HepG2 (cell line): ENCODE measurements at regions not wholly inside any gene's neighbourhood (a gene's known extent, or its start where the extent isn't known, plus 50 kb on each side); places are given as distances from the start of the nearest gene placed in this dataset.
A peak's percentile ranks its signal among the peaks of the same experiment; 100 is the strongest.

Experiments used
- ATRX ChIP-seq: sonication (generic); formaldehyde crosslinking; IDR thresholded peaks from 2 replicates; pipeline ENCODE4 v1.4.0; 2020; ENCODE audit warnings: missing genetic modification reagents, borderline replicate concordance
- CBX1 ChIP-seq: IDR thresholded peaks from one replicate; pipeline ENCODE4 v1.6.1; 2016; ENCODE audit warnings: antibody characterized with exemption, low read depth
- FOXA1 ChIP-seq, 2 experiments: fragments of 450-650 bp in 1 of 2; sonication (generic) in 1 of 2; formaldehyde crosslinking in 1 of 2; IDR thresholded peaks; 2 replicates each; pipeline versions ENCODE4 v1.4.0 to v1.6.1; 2016 to 2020; ENCODE audit warnings: missing genetic modification reagents in 1 of 2
- KAT7 ChIP-seq: IDR thresholded peaks from 2 replicates; pipeline ENCODE4 v1.6.1; 2018; ENCODE audit warnings: borderline replicate concordance, missing compliant biosample characterization
- KMT2B ChIP-seq: IDR thresholded peaks from 2 replicates; pipeline ENCODE4 v1.6.1; 2016; ENCODE audit warnings: missing genetic modification reagents, missing compliant biosample characterization
- PCBP1 ChIP-seq: fragments of 200-400 bp; formaldehyde crosslinking; IDR thresholded peaks from 2 replicates; pipeline ENCODE4 v1.6.1; 2017; ENCODE audit warnings: mild to moderate bottlenecking, low read depth, low read length, borderline replicate concordance
- PITX1 ChIP-seq: sonication (generic); formaldehyde crosslinking; IDR thresholded peaks from 2 replicates; pipeline ENCODE4 v1.5.1; 2020; ENCODE audit warnings: mild to moderate bottlenecking, missing genetic modification reagents
- RFXANK ChIP-seq: IDR thresholded peaks from 2 replicates; pipeline ENCODE4 v1.6.1; 2016
- TBP ChIP-seq: sonication (generic); formaldehyde crosslinking; IDR thresholded peaks from 2 replicates; pipeline ENCODE4 v1.5.0; 2020; ENCODE audit warnings: missing genetic modification reagents
- ZFP36 ChIP-seq: fragments of 150-350 bp; IDR thresholded peaks from 2 replicates; pipeline ENCODE4 v1.6.1; 2018; ENCODE audit warnings: borderline replicate concordance, low read length, low read depth; ENCODE audit not compliant: partially characterized antibody
- ZFX ChIP-seq: sonication (generic); formaldehyde crosslinking; IDR thresholded peaks from 2 replicates; pipeline ENCODE4 v1.4.0; 2020; ENCODE audit warnings: mild to moderate bottlenecking, low read depth, missing genetic modification reagents, moderate library complexity
- ZIK1 ChIP-seq: sonication (generic); formaldehyde crosslinking; IDR thresholded peaks from 2 replicates; pipeline ENCODE4 v1.5.0; 2020; ENCODE audit warnings: mild to moderate bottlenecking, low read depth, missing genetic modification reagents, borderline replicate concordance
- ZNF251 ChIP-seq: sonication (generic); formaldehyde crosslinking; IDR thresholded peaks from 2 replicates; pipeline ENCODE4 v1.9.0; 2021; ENCODE audit warnings: mild to moderate bottlenecking, missing genetic modification reagents
- ZNF644 ChIP-seq: IDR thresholded peaks from 2 replicates; pipeline ENCODE4 v1.6.1; 2016; ENCODE audit warnings: low read depth
- ZNF678 ChIP-seq: sonication (generic); formaldehyde crosslinking; IDR thresholded peaks from 2 replicates; pipeline ENCODE4 v1.4.0; 2020; ENCODE audit warnings: mild to moderate bottlenecking, missing genetic modification reagents
- ZNF749 ChIP-seq: sonication (generic); formaldehyde crosslinking; IDR thresholded peaks from 2 replicates; pipeline ENCODE4 v1.8.0; 2022; ENCODE audit warnings: mild to moderate bottlenecking, missing genetic modification reagents, moderate library complexity, borderline replicate concordance
- ZNF816 ChIP-seq: sonication (generic); formaldehyde crosslinking; IDR thresholded peaks from 2 replicates; pipeline ENCODE4 v1.8.0; 2022; ENCODE audit warnings: missing genetic modification reagents, mild to moderate bottlenecking, borderline replicate concordance
- ZNF883 ChIP-seq: sonication (generic); formaldehyde crosslinking; IDR thresholded peaks from 2 replicates; pipeline ENCODE4 v1.5.1; 2020; ENCODE audit warnings: mild to moderate bottlenecking, missing genetic modification reagents; ENCODE audit errors: not compliant biosample characterization
- ZSCAN22 ChIP-seq: sonication (generic); formaldehyde crosslinking; IDR thresholded peaks from 2 replicates; pipeline ENCODE4 v1.4.0; 2020; ENCODE audit warnings: mild to moderate bottlenecking, missing genetic modification reagents
- TF ChIP-seq, protein P1 (sequence below): sonication (generic); formaldehyde crosslinking; IDR thresholded peaks from 2 replicates; pipeline ENCODE4 v1.4.0; 2020; ENCODE audit warnings: mild to moderate bottlenecking, missing genetic modification reagents
- TF ChIP-seq, protein P2 (sequence below): sonication (generic); formaldehyde crosslinking; IDR thresholded peaks from one replicate; pipeline ENCODE4 v1.5.1; 2020; ENCODE audit warnings: mild to moderate bottlenecking, missing genetic modification reagents; ENCODE audit errors: not compliant biosample characterization

- TF ChIP-seq KMT2B (CRISPR knock-in tag) = 0 out of 2 replicates have a peak, but pooled peaks have one; percentile 30
- no peak for TF ChIP-seq ATRX (CRISPR knock-in tag)
- TF ChIP-seq PCBP1 = no peak
- TF ChIP-seq, protein P1, sequence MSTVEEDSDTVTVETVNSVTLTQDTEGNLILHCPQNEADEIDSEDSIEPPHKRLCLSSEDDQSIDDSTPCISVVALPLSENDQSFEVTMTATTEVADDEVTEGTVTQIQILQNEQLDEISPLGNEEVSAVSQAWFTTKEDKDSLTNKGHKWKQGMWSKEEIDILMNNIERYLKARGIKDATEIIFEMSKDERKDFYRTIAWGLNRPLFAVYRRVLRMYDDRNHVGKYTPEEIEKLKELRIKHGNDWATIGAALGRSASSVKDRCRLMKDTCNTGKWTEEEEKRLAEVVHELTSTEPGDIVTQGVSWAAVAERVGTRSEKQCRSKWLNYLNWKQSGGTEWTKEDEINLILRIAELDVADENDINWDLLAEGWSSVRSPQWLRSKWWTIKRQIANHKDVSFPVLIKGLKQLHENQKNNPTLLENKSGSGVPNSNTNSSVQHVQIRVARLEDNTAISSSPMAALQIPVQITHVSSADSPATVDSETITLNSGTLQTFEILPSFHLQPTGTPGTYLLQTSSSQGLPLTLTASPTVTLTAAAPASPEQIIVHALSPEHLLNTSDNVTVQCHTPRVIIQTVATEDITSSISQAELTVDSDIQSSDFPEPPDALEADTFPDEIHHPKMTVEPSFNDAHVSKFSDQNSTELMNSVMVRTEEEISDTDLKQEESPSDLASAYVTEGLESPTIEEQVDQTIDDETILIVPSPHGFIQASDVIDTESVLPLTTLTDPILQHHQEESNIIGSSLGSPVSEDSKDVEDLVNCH = no peak
- peak; percentile 66; the same call in 1 of the 2 replicates for TF ChIP-seq ZFX (CRISPR knock-in tag)
- no peak for TF ChIP-seq TBP (CRISPR knock-in tag)
- TF ChIP-seq ZNF749 (CRISPR knock-in tag) = no peak
- TF ChIP-seq RFXANK (CRISPR knock-in tag) = no peak
- no peak for TF ChIP-seq ZSCAN22 (CRISPR knock-in tag)
- no peak for TF ChIP-seq KAT7 (CRISPR knock-in tag)
- no peak for TF ChIP-seq ZNF883
- TF ChIP-seq ZIK1 (CRISPR knock-in tag) = no peak
- peak; percentile 43; the same call in 1 of the 2 replicates for TF ChIP-seq ZNF644 (CRISPR knock-in tag)
- TF ChIP-seq ZNF251 (CRISPR knock-in tag) = no peak
- no peak for TF ChIP-seq ZNF678
- no peak for TF ChIP-seq CBX1
- no peak for TF ChIP-seq FOXA1 (IDR thresholded peaks at IDR 0.05)
- no peak for TF ChIP-seq FOXA1 (CRISPR knock-in tag; IDR thresholded peaks at IDR 0.05)
- no peak for TF ChIP-seq ZNF816 (CRISPR knock-in tag)
- TF ChIP-seq, protein P2, sequence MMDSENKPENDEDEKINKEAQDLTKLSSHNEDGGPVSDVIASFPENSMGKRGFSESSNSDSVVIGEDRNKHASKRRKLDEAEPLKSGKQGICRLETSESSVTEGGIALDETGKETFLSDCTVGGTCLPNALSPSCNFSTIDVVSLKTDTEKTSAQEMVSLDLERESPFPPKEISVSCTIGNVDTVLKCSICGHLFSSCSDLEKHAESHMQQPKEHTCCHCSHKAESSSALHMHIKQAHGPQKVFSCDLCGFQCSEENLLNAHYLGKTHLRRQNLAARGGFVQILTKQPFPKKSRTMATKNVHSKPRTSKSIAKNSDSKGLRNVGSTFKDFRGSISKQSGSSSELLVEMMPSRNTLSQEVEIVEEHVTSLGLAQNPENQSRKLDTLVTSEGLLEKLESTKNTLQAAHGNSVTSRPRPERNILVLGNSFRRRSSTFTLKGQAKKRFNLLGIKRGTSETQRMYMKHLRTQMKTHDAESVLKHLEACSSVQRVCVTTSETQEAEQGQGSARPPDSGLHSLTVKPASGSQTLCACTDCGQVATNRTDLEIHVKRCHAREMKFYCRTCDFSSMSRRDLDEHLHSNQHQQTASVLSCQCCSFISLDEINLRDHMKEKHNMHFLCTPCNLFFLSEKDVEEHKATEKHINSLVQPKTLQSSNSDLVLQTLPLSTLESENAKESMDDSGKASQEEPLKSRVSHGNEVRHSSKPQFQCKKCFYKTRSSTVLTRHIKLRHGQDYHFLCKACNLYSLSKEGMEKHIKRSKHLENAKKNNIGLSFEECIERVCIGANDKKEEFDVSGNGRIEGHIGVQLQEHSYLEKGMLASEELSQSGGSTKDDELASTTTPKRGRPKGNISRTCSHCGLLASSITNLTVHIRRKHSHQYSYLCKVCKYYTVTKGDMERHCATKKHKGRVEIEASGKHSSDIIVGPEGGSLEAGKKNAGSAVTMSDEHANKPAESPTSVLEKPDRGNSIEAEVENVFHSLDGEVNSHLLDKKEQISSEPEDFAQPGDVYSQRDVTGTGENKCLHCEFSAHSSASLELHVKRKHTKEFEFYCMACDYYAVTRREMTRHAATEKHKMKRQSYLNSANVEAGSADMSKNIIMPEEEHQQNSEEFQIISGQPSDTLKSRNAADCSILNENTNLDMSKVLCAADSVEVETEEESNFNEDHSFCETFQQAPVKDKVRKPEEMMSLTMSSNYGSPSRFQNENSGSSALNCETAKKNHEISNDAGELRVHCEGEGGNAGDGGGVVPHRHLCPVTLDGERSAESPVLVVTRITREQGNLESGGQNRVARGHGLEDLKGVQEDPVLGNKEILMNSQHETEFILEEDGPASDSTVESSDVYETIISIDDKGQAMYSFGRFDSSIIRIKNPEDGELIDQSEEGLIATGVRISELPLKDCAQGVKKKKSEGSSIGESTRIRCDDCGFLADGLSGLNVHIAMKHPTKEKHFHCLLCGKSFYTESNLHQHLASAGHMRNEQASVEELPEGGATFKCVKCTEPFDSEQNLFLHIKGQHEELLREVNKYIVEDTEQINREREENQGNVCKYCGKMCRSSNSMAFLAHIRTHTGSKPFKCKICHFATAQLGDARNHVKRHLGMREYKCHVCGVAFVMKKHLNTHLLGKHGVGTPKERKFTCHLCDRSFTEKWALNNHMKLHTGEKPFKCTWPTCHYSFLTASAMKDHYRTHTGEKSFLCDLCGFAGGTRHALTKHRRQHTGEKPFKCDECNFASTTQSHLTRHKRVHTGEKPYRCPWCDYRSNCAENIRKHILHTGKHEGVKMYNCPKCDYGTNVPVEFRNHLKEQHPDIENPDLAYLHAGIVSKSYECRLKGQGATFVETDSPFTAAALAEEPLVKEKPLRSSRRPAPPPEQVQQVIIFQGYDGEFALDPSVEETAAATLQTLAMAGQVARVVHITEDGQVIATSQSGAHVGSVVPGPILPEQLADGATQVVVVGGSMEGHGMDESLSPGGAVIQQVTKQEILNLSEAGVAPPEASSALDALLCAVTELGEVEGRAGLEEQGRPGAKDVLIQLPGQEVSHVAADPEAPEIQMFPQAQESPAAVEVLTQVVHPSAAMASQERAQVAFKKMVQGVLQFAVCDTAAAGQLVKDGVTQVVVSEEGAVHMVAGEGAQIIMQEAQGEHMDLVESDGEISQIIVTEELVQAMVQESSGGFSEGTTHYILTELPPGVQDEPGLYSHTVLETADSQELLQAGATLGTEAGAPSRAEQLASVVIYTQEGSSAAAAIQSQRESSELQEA (CRISPR knock-in tag) = no peak
- TF ChIP-seq ZFP36 = no peak
- TF ChIP-seq PITX1 (CRISPR knock-in tag) = no peak
Observed at GRCh38 chr12:98397323-98398105, 117.9 kb upstream of the TMPO start (continued).
